A549 (cell line): ENCODE measurements at regions not wholly inside any gene's neighbourhood (a gene's known extent, or its start where the extent isn't known, plus 50 kb on each side); places are given as distances from the start of the nearest gene placed in this dataset.

ENCODE experiments used
- BHLHE40 ChIP-seq: IDR thresholded peaks from 2 replicates; pipeline ENCODE4 v1.6.1; 2012; ENCODE audit warnings: low read depth, low read length, inconsistent platforms
- CTCF ChIP-seq: fragments of >200 bp; sonication (Bioruptor Twin); formaldehyde crosslinking; IDR thresholded peaks from 3 replicates; pipeline ENCODE4 v1.5.1; 2016

GRCh38 chrY:17318631-17319030 is 561.4 kb downstream of the CDY2B start:
- TF ChIP-seq CTCF (no peak), BHLHE40 (no peak)
